GM21825 (cell line): ENCODE measurements at regions not wholly inside any gene's neighbourhood (a gene's known extent, or its start where the extent isn't known, plus 50 kb on each side); places are given as distances from the start of the nearest gene placed in this dataset.
"Not testable (repeated sequence)": the region's sequence is repeated elsewhere in the genome, so short reads cannot be mapped to it uniquely, and the experiment has no call there.

Experiments
- ATAC-seq: cut with Tn5 transposase; IDR thresholded peaks from one replicate; pipeline ENCODE4 v1.9.1; 2021; ENCODE audit warnings: mild to moderate bottlenecking, moderate library complexity; ENCODE audit not compliant: unreplicated experiment

- ATAC-seq, result no peak
These were observed 239.7 kb downstream of the FGF9 start for GRCh38 chr13:21910546-21910945.

- ATAC-seq, result no peak
These were observed 240.9 kb downstream of the FGF9 start for GRCh38 chr13:21911646-21912298.

GRCh38 chr13:21913010-21913409 is 242.1 kb downstream of the FGF9 start:
- no peak for ATAC-seq

GRCh38 chr13:21917086-21918015 is 246.5 kb downstream of the FGF9 start:
- ATAC-seq, result no peak

DNA sequence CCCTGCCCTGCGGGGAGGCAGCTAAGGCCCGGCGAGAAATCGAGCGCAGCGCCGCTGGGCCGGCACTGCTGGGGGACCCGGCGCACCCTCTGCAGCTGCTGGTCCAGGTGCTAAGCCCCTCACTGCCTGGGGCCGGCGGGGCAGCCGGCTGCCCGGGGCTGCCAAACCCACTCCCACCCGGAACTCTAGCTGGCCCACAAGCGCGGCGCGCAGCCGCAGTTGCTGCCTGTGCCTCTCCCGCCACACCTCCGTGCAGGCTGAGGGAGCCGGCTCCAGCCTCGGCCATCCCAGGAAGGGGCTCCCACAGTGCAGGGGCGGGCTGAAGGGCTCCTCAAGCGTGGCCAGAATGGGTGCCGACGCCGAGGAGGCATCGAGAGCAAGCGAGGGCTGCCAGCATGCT is 249.9 kb downstream of the FGF9 start:
- ATAC-seq, result not testable (repeated sequence)

- ATAC-seq, result no peak
These were observed 254.1 kb downstream of the FGF9 start for GRCh38 chr13:21924958-21925357.

DNA sequence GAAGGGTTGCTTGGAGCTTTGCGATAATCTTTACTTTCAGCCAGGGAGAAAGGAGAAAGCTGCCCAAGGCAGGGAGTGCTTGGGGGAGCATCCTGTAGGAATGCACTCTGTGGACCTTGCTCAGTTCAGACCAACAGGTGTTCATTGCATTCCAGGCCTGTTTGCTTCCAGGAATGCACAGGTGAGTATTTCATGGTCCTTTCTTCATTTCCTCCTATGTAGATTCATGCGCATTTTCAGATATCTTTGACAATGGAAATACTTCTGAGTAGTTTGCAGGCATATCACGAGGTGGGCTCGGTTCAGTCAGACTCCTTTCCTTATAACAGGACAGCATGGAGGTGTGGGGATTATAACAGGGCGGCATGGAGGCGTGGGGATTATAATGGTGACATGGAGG is 254.8 kb downstream of the FGF9 start:
- ATAC-seq, result no peak

- ATAC-seq, result no peak
These were observed 258.5 kb downstream of the FGF9 start for GRCh38 chr13:21929400-21929799.

- ATAC-seq, result no peak
These were observed 259.7 kb downstream of the FGF9 start for GRCh38 chr13:21930536-21930935.

GRCh38 chr13:21932578-21932977 is 261.7 kb downstream of the FGF9 start:
- no peak for ATAC-seq

DNA sequence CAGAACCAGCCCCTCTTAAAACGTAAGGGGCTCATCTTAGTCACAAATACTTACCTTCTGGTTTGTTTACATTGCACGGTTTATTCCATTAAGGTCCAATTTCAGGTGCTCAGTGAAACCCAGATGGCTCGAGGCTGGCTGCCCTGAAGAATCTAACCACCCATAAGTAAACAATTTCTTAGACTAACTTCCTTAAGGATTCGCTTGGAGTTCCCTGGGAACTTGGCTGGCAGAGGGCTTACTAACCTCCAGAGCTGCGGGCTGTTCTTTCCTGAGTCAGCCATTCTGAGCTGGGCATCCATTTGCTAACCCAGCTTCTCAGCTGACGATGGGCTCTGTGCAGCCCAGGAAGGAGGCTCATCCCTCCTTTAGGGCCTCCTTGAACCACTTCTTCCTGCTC is 262.1 kb downstream of the FGF9 start:
- no peak for ATAC-seq

DNA sequence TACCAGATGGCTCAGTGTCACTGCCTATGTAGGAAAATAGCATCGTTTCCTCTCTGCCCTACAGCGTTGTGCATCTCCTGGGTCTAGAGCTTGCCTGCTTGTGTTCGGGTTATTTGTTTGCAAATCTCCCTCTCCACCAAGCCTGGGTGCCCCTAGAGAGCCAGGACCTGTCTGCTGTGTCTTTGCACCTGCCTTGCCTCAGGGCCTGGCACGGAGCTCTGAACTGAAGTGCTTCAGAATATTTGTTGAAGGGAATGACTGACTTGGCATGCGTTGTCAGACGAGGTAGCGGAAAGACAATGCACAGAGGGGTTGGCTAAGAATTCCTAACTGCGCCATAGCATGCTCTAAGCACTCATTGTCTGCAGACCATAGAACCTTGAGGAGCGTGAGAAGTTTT is 263.4 kb downstream of the FGF9 start:
- ATAC-seq, result no peak

- ATAC-seq, result no peak
These were observed 265.8 kb downstream of the FGF9 start for GRCh38 chr13:21936674-21937073.

- no peak for ATAC-seq
These were observed 267.3 kb downstream of the FGF9 start for GRCh38 chr13:21938168-21938567.

GRCh38 chr13:21938636-21939035 is 267.8 kb downstream of the FGF9 start:
- ATAC-seq, result no peak

GRCh38 chr13:21942061-21942460 is 271.2 kb downstream of the FGF9 start:
- no peak for ATAC-seq

DNA sequence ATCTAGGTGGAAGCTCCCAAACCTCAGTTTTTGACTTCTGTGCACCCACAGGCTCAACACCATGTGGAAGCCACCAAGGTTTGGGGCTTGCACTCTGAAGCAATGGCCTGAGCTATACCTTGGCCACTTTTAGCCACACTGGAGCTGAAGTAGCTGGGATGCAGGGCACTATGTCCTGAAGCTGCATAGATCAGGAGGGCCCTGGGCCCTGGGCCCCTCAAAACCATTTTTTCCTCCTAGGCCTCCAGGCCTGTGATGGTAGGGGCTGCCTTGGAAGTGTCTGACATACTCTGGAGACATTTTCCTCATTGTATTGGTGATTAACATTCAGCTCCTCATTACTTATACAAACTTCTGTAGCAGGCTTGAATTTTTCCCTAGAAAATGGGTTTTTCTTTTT is 273.7 kb downstream of the FGF9 start:
- ATAC-seq, result no peak

GRCh38 chr13:21945195-21945594 is 274.3 kb downstream of the FGF9 start:
- ATAC-seq, result no peak

DNA sequence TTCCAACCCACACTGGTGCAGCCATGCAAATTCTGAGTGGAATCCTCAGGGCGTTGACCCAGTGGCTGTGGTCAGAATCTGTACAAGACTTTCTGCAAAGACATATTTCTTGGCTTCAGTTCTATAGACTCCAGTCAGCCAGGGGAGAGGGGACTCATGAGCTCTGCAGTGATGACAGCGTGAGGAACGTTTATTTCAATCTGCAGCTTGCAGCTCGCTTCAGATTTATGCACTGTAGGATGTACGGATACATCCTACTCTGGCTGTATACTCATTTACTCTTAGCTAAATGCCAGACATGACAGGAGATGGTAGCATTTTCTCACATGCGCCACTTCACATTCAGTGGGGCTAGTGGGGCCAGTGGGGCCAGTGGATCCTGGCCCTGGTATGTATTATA is 276.1 kb downstream of the FGF9 start:
- no peak for ATAC-seq

DNA sequence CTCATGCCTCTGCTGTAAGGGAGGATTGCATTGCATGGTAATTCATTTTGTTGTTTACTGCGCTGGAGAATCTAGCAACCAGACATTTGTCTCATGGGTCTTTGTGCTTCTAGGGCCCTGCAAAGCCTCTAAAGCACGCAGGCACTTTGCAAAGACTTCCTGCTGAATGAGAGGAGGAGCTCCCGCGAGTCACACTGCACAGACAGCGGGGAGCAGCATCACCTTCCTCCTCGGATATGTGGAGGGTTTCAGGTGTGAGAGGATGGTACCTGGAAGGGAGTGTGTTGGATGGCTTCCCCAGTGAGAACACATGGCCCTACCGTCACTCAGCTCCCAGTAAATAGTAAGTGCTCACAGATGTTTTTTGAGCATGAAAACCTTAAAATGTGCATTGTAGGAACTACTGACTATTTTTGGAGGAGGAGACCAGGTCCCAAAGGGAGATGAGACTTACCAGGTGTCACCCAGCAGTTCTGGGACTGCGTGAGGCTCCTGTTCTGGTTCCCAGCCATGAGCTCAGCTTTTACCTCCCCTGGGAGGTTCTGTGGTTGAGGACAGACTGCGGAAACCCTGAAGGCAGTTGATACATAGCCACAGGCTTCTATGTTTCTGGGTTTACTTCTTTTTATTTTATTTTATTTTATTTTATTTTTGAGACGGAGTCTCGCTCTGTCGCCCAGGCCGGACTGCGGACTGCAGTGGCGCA is 278.0 kb downstream of the FGF9 start:
- peak; percentile 69 for ATAC-seq

- no peak for ATAC-seq
These were observed 279.1 kb downstream of the FGF9 start for GRCh38 chr13:21949818-21950429.
